ENCODE measurements at regions not wholly inside any gene's neighbourhood (a gene's known extent, or its start where the extent isn't known, plus 50 kb on each side); places are given as distances from the start of the nearest gene placed in this dataset.

GRCh38 chrX:33465137-33465536 is 253.8 kb upstream of the DMD start:
- no peak for DNase-seq

DNA sequence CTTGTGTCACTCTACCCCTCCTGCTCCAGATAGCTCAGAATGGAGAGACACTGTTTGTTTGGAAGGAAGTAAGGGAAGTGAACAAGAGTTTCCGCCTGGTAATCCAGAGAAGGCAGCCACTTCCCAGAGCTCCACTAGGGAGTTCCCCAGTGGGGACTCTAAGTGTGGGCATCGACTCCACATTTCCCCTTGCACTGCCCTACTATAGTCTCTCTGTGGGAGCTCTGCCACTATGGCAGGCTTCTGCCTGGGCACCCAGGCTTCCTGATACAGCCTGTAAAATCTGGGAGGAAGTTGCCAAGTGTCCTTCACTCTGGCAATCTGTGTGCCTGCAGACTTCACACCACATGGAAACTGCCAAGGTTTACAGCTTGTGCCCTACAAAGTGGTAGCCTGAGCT is 245.8 kb upstream of the DMD start:
- no peak for DNase-seq

DNA sequence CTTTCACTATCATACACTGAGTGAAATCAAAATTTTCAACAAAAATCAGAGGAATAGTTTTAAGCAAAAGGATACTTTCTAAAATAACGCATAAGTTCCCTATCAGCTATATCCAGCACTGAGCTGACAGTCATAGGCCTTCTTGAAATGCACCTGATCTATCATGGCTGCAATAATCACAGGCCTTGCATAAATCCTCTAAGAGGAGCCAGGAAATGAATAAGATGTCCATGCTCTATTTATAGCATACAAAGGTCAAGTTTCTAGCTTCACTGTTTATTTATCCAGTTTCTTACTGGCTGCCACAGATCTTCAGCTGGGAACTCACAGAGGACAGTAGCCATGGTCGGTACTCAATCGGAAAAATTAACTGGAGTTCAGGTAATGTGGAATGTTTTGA is 235.9 kb upstream of the DMD start:
- no peak for DNase-seq

GRCh38 chrX:33434256-33435092 is 223.1 kb upstream of the DMD start:
- peak; percentile 22 to 41 for DNase-seq

- DNase-seq: no peak
Observed at GRCh38 chrX:33416273-33416805, 205.0 kb upstream of the DMD start.

GRCh38 chrX:33415459-33415858 is 204.1 kb upstream of the DMD start:
- no peak for DNase-seq

GRCh38 chrX:33385546-33385945 is 174.2 kb upstream of the DMD start:
- no peak for DNase-seq

DNA sequence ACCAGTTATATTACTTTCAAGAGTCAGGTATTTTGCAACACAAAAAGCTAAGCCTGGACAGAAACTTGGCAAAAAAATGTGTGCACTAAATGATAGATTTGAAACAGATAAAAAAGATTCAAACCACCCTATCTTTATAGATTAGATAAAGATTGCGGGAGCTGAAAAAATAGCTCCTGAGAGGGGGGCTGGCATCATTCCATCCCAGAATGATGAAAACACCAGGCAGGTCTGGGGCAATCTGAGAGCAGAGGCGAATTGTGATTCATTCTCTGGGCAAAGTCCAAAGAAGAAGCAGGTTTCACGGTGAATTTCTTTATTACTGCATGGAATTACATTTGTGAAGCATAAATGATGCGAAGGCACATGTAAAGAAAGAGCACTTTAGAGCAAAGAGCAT is 168.5 kb upstream of the DMD start:
- no peak for DNase-seq

DNA sequence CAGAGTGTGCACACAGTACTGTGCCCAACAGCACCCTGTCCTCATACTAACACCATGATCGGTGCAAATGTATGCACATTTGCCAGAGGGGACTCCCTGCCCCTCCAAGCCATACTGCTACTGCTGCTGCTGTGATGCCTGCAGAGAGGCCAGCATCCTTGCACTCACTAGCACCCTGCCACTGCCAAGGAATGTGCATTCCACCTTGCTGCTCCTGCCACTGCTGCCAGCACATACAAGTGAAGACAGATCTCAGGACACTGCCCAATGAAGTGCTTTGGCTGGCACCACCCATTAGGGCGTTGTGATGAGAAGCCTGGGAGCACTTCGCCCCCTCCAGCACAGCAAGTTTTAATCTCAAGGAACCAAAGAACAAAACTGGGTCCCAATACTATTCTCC is 146.3 kb upstream of the DMD start:
- no peak for DNase-seq

GRCh38 chrX:33339219-33339618 is 127.9 kb upstream of the DMD start:
- DNase-seq: no peak

DNA sequence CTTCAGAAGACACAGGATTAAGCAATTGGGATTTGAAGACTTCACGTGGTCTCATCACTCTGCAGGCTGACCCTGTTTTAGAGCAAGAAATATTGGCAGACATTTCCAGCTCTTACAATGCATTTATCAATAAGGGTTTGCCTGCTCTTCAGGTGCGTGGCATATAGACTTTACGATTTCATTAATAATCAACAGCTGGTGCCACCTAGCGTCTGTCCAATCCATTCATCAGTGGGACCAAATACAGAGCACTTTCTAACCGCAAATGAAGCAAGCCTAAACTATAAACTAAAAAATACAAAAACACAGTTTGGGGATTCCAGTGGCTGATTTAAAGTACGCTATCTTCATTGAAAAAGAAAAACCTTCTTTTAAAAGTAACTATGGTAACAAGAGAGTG is 125.4 kb upstream of the DMD start:
- DNase-seq: no peak

- no peak for DNase-seq
Observed at GRCh38 chrX:33333271-33333670, 121.9 kb upstream of the DMD start.

GRCh38 chrX:33330798-33331197 is 119.4 kb upstream of the DMD start:
- DNase-seq: no peak

DNA sequence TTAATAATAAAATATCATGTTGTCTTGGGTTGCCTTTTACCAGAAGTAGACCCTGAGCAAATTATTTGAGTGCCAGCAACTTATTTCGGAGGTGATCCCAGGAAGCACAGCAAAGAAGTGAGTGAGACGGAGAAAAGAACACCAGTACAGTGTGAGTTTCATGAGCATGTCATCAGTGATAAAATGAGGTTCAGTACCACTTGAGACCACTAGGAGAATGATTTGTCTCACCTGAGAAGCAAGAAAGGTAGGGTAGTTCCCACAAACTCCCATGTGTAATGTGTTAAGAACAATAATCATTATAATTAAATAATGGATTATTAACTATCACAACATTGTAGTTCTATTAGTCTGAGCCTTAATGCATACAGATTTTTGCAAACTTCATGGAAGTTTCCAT is 112.8 kb upstream of the DMD start:
- no peak for DNase-seq

GRCh38 chrX:33307911-33308354 is 96.6 kb upstream of the DMD start:
- no peak for DNase-seq

DNA sequence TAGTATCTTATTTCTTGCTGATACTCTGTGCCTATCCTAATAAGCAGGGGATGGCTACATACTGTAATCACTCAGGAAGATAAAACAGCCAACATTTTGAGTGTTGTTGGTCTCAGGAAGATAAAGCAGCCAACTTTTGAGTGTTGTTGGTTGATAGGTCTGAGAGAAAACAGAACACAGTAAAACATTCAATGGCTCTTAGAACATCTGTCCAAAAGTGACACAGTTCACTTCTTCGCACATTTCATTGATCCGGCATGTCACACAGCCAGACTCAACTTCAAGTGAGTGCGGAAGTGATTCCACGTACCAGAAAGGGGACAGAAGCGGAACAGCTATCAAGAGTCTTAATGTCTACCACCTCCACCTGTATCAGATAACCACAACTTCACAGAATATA is 87.3 kb upstream of the DMD start:
- DNase-seq: no peak

GRCh38 chrX:33285550-33285949 is 74.2 kb upstream of the DMD start:
- DNase-seq: no peak

- no peak for DNase-seq
Observed at GRCh38 chrX:33277046-33277445, 65.7 kb upstream of the DMD start.

DNA sequence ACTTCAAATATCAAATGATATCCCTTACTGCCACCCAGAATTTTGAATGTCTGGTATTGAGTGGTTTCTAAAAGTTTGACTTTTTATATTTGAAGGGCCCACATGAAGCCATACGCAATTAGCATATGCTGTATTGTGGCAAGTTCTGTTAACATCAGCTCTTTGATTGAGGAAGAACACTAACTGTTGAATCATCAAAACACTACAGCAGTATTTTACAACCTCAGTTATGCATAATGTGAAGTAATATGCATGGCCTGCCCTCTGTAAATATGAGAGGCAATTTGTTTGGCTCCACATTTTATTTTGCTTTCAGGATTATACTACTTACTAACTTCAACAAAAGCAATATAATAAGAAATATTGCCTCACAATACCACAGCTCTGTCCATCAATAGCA is 62.2 kb upstream of the DMD start:
- DNase-seq: no peak

DNA sequence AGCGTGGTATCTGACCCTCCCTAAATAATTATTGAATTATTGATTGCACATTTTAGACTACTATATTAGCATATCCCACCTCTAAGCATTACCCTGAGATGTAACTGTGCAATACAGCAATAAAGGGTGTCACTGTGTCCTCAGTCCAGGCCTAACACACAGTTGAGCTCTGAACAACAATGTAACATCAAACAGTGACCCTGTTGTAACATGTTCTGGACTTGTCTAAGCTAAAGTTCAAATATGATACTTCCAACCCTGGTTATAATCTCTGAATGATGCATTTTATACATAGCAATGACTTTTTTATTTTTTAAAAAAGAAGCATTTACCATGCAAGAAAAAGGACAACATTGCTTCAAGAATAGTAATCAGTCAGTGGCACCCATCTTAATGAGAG is 61.6 kb upstream of the DMD start:
- DNase-seq: no peak
